HG03039 (cell line): ENCODE measurements at regions not wholly inside any gene's neighbourhood (a gene's known extent, or its start where the extent isn't known, plus 50 kb on each side); places are given as distances from the start of the nearest gene placed in this dataset.

Source experiments
- ATAC-seq: cut with Tn5 transposase; IDR thresholded peaks from one replicate; pipeline ENCODE4 v1.9.1; 2021; ENCODE audit warnings: mild to moderate bottlenecking, moderate library complexity; ENCODE audit not compliant: unreplicated experiment

DNA sequence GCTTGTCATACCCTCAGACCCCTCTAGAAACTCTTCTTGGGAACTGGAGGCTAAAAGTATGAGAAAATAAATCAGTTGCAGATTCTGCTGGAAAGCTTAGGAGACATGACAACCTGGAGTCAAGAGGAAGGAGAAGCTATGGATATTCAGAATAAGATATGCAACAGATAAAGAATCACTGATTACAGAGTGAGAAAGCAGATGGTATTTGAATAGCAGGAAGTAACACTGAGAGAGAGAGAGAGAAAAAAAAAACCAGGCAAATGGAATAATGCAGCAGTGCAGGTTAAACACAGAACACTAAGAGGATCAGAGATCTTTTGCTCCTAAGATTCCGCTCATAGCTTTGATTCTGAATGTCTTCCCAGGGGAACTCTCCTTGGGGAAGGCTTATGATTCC lies 1284.1 kb upstream of the NXPH2 start:
- no peak for ATAC-seq

- ATAC-seq: no peak
Measured at GRCh38 chr2:140063356-140063755, 1283.2 kb upstream of the NXPH2 start.

GRCh38 chr2:140061240-140061639 lies 1281.0 kb upstream of the NXPH2 start:
- no peak for ATAC-seq

DNA sequence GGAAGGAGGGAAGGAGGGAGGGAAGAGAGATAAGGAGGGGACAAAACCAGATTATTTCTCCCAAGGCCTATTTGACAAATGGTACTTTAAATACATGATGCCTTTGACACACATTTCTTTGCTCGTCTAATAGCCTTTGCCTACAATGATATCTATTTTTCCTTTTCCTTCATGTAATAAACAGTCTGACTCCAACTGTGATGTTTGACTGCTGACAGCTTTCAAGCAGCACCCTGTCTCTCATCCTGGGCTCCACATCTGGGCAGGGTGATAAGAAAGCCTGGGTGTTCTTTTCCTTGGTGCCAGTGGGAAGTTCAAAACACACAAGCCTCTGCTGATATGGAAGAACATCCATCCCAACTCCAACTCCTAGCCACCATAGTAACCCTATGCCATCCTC lies 1277.7 kb upstream of the NXPH2 start:
- no peak for ATAC-seq

- ATAC-seq: no peak
Measured at GRCh38 chr2:140041811-140042210, 1261.6 kb upstream of the NXPH2 start.

DNA sequence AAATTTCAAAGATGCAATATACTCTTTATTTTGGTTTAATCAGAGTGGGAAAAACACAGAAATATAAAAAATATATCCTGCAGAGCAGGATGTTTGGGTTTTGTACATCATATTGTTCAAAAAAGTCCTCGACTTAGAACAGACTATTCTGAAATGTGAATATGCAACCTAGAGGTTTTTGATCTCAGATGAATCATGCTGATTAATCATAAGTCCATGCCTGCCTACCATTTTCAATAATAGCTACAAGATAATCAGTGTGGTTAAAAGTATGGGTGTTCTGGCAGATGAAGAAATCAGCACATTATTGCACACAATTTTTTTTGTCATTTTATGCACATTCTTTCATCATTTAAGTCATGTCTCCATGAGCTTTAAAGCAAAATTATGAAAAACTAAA lies 1261.0 kb upstream of the NXPH2 start:
- no peak for ATAC-seq

GRCh38 chr2:140033638-140034037 lies 1253.4 kb upstream of the NXPH2 start:
- no peak for ATAC-seq

- no peak for ATAC-seq
Measured at GRCh38 chr2:140027966-140028365, 1247.8 kb upstream of the NXPH2 start.

DNA sequence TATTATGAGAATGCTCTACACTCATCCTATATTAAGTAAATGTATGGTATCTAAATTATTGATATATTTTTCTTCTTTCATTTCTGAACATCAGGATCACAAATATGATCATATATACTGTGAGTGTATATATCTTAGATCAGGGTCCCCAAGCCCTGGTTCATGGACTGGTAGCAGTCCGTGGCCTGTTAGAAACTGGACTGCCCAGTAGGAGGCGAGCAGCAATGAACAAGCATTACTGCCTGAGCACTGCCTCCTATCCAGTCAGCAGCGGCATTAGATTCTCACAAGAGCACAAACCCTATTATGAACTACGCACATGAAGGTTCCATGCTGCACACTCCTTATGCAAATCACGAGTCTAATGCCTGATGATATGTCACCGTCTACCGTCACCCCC lies 1247.1 kb upstream of the NXPH2 start:
- no peak for ATAC-seq

- ATAC-seq: no peak
Measured at GRCh38 chr2:140023291-140023690, 1243.1 kb upstream of the NXPH2 start.

DNA sequence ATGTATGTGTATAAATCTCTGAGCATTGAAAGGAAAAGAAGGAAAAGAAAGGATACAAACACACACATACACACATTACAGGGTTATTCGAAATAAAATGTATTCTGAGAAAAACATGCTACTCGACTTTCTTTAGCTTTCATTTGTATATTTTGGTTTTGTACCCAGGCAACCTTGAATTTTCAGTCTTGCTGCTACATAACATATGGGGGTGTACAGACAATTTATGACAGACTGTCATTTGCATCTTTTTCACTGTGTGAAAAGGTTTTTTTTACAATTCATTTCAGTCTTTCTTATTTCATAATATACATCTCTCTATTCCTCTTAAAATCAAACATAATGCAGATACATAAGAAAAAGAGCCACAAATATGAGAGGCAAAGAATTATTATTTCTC lies 1238.4 kb upstream of the NXPH2 start:
- no peak for ATAC-seq

DNA sequence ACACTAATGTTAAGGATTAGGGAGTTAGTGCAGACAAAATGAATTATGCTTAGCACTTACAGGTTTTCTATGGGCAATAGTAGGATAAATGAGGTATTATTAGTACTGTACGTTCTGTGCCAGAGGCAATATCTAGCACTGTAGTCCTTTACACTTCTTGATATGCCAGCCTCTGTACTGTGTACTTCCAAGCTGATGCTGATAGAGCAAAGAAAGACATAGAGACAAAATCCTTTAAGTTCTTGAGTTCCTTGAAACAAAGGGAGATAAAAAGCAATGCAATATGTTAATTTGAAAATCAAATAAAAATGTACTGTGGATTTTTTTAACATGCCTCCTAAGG lies 1234.0 kb upstream of the NXPH2 start:
- no peak for ATAC-seq

GRCh38 chr2:140013545-140014203 lies 1233.5 kb upstream of the NXPH2 start:
- no peak for ATAC-seq

- no peak for ATAC-seq
Measured at GRCh38 chr2:140011287-140011686, 1231.1 kb upstream of the NXPH2 start.

DNA sequence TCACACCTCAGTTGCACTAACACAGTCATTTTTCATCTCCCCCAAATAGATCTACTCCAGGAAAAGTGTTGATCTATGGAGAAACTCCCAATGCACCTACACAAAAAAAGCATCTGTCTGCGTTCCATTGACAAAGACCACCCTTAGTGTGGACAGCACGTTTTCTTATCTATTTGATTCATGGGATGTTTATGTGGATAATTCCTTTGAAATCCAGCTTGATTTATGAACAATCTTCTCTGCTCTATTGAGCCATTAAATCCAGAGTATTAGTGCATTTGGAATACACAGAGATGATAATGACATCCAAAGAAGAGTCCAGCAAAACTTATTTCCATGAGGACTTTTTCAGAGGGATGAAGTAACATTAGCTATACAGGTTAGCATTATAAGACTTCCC lies 1221.9 kb upstream of the NXPH2 start:
- no peak for ATAC-seq

- ATAC-seq: no peak
Measured at GRCh38 chr2:139992711-139993345, 1212.6 kb upstream of the NXPH2 start.

DNA sequence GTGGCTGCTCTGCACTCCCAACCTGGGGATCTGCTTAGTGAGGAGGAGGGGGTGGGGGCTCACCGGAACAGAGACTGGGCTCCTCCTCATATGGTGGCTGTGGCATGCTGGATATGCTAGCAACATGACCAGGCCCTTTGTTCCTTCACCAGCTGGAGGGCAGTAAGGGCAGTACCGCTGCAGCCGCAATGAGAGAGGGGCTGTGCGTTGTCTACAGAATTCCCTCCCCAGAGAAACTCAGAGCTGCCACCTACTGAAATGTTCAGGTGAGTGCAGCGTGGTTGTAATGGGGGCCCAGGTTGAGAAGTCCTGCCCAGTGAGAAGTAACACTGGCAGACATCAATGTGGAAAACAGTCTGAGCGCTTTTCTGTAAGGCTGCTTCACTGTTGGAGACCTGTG lies 1211.9 kb upstream of the NXPH2 start:
- ATAC-seq: no peak

DNA sequence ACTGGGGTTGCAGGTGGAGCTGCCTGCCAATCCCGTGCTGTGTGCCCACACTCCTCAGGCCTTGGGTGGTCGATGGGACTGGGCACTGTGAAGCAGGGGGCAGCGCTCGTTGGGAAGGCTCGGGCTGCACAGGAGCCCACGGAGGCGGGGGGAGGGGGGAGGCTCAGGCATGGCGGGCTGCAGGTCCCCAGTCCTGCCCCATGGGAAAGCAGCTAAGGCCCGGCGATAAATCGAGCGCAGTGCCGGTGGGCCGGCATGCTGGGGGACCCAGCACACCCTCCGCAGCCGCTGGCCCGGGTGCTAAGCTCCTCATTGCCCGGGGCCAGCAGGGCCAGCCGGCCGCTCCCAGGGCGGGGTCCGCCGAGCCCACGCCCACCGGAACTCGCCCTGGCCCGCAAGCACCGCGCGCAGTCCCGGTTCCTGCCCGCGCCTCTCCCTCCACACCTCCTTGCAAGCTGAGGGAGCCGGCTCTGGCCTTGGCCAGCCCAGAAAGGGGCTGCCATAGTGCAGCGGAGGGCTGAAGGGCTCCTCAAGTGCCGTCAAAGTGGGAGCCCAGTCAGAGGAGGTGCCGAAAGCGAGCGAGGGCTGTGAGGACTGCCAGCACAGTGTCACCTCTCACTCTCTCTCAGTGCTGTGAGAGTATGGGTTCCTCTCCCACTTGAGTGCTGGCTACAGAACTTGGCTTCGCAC lies 1210.6 kb upstream of the NXPH2 start:
- ATAC-seq: no peak

DNA sequence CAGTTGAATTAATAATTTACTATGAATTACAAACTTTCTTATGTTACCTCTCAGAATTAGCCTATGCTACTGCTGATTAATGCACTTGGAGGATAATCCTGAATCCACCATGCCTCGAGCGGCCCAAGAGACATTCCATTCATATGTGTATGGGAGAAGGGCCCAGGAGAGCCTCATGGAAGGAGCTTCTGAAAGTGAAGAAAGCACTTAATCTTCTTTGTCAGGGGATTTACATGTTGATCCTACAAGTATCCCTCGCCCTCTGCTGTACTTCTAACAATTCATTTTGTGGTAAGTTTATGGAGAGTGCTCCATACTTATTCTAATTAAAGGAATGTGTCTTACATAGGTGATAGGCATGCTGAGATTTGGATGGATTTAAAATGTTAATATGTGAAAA lies 1189.1 kb upstream of the NXPH2 start:
- no peak for ATAC-seq

- ATAC-seq: no peak
Measured at GRCh38 chr2:139968588-139968987, 1188.4 kb upstream of the NXPH2 start.

- no peak for ATAC-seq
Measured at GRCh38 chr2:139967665-139968064, 1187.5 kb upstream of the NXPH2 start.

DNA sequence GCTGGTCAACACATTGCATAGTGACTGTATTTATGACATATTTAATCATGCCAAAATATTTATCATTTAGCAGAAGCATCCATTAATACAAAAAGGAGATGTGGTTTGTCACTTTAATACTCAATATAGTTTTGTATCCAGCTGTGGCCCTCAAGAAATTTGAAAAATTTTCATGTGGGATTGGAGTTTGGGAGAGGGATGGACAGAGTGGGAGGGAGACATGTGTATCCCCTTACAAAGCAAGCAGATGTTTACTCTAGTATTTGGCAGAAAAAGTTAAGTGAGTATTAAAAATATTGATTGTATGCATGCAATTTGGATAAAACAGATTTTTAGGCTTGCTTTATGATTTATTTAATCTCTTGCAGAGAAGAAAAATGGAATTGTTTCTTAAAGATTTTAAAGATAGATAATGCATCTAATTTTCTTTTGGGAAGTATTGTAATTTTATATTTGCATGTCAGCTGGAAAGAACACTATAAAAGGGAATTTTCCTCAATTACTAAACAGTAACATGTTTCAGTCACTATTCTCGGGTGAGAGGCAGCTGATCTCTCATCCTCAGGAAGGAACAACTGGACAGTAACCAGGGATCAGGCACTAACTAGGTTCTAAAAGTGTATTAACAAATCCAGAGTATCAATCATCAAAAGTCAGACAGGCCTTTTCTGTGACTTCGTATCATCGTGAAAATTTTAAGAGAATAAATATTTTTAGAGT lies 1184.7 kb upstream of the NXPH2 start:
- no peak for ATAC-seq
